NCI-H128 (cell line): ENCODE measurements at regions not wholly inside any gene's neighbourhood (a gene's known extent, or its start where the extent isn't known, plus 50 kb on each side); places are given as distances from the start of the nearest gene placed in this dataset.

Experiments
- DNase-seq: peaks from one replicate; lab custom pipeline; 2025; ENCODE audit not compliant: unreplicated experiment; lab: John Stamatoyannopoulos, UW

DNA sequence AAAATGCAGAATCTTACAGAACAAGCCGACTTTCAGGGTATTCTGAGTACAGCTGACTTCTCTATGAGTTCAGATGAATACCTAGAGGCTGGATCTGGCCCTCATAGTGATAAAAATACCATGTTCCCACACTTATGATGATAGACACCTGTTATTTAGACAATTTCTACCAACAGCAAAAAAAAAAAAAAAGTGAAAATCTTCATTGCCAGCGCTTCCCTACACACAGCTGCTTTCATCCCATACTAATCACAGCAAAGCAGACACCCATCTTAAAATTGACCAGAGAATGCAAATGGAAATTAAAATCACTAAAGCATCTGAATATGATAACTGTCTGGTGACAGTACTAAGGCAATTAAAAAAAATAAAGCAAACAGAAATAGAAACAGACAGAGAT lies 132.1 kb upstream of the ADGRL3 start:
- DNase-seq: no peak

DNA sequence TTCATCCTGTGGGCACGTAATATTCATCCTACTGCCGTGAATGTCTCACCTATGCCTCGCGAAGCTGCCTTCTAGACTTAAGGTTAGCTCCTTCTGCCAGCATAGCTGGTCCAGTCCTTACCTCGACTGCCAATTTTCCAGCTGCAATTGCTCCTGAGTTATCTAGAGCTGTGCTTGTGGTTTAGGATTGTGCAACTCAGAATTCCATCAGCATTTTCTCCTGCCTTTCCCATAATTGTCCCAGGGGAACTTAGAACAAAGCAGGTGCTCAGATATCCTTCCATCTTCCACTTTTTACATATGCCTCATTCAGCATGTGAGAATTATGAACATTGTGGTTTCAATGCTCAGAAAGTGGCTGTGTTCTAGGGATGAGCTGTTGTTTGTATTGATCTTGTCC lies 131.4 kb upstream of the ADGRL3 start:
- DNase-seq: no peak

DNA sequence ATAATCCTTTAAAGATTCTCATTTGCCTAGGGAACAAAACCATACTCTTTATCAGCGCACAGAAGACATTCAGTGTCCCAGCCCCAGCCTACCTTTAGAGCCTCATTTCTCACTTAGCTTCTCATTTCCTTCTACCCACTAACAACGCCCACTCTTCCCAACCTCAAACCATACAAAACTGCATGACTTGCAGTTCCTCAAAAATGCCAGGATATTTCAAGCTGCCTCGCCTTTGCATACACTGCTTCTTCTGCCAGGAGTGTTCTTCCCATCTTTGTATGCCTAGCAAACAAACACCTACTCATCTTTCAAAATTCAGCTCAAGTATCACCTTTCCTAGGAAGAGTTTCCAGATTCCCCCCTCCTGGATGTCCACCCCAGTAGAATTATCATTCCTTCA lies 129.9 kb upstream of the ADGRL3 start:
- no peak for DNase-seq

DNA sequence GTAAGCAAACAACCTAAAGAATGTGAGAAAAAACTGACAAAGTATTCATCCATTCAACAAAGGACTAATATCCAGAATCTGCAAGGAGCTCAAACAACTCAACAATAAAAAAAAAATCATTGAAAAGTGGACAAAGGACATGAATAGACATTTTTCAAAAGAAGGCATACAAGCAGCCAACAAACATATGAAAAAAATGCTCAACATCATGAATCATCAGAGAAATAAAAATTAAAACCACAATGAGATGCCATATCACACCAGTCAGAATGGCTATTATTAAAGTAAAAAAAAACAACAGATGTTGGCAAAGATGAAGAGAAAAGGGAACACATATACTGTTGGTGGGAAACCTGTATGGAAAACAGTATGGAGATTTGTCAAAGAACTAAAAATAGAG lies 120.7 kb upstream of the ADGRL3 start:
- no peak for DNase-seq

DNA sequence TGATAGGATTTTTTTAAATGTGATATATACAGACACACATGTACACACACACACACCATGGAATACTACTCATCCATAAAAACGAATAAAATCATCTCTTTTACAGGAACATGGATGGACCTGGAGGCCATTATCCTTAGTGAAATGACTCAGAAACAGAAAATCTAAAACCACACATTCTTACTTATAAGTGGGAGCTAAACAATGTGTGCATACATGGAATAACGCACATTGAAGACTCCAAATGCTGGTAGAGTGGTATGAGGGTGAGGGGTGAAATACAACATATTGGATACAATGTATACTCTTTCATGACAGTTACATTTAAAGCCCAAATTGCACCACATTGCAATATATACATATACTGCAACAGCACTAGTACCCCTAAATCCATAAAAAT lies 120.2 kb upstream of the ADGRL3 start:
- no peak for DNase-seq

DNA sequence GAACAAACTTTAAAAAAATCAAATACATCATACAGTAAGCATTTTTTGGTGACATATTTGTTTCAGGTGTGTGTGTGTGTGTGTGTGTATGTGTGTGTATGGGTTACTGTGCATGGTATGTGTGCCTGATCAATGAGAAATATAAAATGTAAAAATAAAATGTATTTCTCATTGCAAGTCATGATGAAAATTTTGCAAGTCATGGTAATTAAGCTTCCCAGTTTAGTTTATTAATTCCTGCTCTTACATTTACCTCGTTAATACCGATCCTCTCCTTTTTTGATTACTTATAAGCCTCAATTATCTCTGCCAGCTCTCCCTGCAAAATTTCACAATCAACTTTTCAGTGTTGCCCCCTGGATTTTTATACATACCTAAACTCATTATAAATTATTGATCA lies 114.6 kb upstream of the ADGRL3 start:
- no peak for DNase-seq

DNA sequence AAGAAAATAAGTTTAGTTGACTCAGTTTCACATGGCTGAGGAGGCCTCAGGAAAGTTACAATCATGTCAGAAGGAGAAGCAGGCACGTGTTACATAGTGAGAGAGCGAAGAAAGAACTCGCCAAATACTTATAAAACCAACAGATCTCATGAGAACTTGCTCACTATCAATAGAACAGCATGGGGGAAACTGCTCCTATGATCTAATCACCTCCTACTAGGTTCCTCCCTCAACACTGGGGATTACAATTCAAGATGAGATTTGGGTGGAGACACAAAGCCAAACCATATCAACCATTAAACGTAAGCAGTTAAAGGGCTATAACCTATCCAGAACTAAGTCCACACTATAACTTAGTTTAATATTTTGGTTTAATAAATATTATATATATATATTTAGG lies 113.8 kb upstream of the ADGRL3 start:
- no peak for DNase-seq

DNA sequence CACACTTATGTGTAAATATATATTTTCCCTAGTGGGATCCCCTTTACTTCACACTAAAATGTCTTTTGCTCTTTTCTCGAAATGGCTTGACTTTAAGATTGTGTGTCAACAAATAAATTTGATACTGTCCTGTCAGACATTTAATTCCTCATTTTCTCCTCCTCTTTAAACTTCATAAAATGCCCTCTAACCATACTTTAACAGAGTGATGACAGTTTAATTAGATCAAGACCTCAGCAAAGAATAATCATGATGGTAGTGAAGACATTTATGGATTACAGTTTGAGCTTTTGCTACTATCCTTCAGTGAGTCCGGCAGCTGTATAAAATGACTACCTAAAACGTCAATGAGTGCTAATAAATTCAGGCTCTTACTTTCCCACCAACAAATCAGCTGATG lies 113.1 kb upstream of the ADGRL3 start:
- DNase-seq: no peak

DNA sequence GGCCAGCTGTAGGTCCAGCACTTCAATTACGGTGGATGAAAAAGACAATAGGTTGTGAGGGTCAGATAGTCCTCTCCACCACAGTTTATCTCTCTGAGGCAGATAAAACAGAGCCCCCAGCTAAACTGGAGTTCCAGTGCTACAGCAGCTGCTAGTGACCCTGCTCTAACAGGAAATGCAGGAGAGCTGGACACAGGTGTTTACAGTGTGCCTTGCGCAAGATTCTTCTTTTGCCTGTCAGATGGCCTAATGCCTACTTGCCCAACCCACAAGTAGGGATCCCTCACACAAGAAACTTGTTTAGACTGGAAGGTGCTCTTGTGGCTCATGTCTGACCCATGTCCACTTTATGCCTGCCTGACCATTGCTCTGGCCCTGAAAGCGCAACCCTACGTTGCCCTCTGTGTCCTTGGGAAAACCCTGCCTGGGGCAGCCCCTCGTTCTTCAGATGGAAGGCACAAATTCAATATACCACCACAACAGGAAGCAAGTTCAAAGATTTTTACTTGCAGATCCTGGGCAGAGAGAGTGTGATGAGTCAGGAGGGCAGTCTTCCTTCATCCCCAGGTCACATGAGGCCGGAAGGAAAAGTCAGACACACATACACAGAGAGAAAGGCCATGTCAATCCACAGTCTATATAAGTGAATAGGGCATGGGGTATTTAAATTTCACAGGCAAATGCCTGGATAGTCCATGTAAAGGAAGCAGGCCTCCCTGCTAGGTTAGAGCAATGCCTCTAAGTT lies 105.1 kb upstream of the ADGRL3 start:
- DNase-seq: no peak

DNA sequence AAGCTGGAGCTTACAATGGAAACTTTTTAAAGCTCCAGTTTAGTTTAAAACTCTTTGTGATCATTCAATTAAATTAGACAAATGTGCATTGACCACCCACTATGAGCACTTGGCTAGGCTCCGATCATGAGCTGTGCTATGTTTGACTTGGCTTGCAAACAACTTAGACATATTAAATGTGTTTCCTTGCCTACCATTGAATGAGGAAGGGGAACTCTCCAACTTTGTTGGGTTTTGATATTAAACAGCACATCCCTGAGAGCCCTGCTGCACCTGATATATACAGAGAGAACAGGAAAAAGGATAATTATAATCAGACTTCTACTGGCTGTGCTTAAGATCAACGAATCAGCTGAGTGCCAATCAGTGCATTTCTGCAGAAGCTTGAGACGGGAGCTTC lies 71.4 kb upstream of the ADGRL3 start:
- DNase-seq: no peak

DNA sequence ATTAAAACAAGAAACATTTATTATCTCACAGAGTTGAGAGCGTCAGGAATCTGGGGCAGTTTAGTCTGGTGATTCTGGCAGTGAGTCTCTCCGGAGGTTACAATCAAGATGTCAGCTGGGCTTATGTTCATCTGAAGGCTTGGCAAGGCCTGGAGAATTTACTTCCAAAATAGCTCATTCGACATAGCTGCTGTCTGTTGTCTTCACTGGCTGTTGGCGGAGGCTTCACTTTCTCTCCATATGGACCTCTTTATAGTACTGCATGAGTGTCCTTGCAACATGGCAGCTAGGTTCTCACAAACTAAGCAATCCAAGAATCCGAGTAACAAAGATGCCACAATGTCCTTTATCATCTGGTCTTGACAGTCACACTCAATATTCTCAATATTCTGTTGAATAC lies 70.2 kb upstream of the ADGRL3 start:
- no peak for DNase-seq

DNA sequence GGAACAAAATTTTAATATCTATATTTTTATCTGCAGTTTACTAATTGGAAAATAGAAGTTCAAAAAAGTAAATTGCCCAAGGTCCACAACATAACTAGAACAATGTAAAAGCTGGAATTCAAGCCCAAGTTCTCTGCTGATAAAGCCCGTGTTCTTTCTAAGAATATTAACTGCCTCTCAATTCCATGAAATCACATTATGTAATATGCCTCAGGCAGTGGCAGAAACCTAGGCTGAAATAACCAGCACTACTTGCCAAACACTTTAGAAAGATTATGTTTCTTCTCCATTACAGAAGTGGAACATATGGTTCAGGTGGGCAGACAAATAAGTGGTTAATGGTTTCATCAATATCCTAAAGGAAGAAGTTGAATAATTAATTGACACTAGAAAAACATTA lies 56.7 kb upstream of the ADGRL3 start:
- no peak for DNase-seq

DNA sequence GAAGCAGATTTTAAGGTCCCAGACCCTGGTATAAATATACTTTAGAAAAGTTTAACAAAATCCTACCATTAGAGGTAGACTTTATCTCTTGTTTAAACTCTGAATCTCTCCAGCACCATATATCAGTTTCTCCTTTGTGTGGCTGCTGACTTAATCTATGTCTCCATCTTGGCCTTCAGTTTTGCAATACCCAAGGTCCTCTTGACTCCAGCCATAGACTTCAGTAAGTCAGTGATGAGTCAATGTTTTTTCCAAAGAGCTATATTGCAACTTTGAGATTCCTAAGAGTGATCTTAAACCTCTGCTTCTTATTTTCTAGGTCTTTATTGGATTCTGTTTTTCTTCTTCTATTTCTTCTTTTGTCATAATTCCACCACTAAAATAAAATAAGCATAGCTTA lies 50.8 kb upstream of the ADGRL3 start:
- no peak for DNase-seq
